ENCODE measurements at regions not wholly inside any gene's neighbourhood (a gene's known extent, or its start where the extent isn't known, plus 50 kb on each side); places are given as distances from the start of the nearest gene placed in this dataset.

DNA sequence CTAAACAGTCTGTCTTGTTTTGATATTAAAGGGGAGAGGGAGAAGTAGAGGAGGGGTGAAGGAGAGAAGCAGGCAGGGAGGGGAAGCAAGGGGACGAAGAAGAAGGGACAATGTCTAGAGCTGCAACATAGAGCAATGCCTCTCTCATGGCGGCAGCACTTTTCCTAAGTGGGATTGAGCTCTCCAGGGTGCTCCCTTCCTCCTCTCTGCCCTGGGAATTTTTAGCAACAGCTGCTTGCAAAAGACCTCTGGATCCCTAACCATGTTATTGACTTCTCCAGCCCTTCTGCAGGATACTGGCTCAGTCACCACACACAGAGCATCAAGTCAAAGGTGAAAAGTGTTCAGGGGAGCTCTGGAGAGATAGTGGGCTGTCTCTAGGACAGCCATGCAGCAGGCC, 734.9 kb downstream of the EPHA4 start:
- no peak for DNase-seq

DNA sequence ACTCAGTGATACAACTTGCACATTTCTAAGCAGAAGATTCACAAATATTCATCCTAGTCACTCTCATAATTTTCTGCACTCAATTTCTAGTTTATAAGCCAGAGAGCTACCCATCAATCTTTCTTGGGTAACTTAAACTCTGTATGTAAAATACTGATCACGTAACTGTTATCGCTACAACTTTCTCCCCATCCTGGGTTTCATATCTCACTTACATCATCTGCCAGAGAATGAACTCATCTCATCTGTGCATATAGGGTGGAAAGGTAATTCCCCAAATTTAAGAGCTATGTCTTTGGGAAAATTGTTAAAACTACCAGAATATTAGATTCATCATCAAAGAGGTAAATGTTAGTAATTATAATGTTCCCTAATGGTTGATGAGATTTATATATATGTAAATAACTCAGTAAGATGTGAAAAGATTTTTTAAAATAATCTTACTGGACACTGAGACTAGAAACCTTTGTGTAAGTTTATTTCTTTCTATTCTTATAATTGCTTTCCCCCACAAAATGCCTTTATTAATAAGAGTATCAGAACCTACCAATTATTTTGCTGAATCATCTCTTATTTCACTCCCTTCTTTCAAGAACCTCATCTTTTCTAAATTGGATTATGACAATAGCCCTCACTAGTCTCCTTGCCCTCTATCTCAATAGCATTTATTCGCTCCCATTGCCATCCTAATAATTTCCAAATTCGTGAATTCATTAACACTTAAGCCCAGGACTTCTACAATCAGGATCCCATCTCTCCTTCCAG, 729.0 kb downstream of the EPHA4 start:
- no peak for DNase-seq

DNA sequence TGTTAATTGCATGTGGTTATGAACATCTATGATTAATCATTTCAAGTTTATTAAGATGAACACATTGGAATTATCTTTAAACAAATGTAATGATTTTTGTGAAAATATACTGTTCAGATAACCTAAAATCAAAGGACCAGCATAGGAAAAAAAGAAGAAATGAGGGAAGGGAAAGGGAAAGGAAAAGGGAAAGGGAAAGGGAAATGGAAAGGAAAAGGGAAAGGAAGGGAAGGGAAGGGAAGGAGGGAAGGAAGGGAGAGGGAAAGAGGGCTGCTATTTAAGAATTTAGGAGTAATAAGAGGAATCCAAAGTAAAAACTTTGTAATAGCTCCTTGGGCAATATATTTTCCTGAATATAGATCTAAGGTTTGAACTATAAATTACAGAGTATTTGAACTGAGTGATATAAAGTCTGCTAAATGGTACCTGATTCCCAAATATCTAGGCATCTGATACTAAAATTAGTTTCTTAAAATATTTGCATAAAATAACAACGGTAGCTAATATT, 726.3 kb downstream of the EPHA4 start:
- no peak for DNase-seq

DNA sequence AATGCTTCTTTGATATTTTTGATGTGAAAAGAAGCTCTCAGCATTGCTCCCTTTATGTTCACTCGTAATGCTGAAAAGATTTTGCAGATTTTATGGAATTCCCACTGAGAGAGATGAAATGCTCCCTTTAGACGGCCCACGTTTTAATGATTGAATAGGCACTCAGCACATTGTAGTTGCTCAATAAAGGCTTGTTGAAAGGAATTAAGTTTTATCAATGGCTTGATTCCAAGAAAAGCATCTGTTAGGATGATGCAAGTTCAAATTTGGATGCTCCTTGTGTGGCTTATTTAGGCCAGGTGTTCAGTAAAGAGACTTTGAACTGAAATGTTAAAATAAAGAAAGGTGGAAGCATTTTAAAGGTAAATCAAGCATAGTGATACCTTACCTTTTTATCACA, 725.1 kb downstream of the EPHA4 start:
- no peak for DNase-seq

DNA sequence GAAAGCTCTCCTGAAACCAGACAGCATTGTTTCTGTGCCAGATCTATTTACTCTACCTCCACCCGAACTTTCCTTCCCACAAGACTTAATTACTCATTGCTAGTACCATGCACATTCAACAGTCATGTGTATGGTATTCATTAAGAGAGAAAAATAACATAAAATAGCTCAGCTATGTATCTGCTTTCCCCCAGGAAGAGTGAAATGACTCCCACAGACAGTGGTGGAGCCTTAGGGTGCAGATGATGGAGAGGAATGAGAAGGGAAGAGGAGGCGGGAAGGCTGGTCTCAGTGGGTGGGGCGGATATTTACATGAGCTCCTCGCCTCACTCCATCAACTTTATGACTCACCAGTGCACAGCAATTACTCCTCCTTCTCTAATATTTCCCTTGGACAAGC, 724.5 kb downstream of the EPHA4 start:
- no peak for DNase-seq

DNA sequence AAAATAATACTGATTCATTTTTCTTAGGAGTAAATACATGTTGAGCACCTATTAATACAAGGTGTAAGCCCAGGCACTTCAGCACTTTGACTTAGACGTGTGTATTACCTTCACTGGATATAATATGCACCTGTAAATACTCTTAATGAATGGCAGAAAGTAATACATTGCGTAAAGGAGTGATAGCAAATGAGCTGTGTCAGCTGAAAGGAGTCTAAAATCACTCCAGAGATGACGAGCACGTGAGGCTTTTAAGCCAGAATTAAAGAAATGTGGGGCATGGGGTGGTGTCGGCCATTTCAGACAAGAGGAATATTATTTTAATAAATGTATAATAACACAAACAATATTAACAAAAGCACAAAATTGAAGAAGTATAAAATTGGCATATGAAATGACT, 722.7 kb downstream of the EPHA4 start:
- DNase-seq: no peak

DNA sequence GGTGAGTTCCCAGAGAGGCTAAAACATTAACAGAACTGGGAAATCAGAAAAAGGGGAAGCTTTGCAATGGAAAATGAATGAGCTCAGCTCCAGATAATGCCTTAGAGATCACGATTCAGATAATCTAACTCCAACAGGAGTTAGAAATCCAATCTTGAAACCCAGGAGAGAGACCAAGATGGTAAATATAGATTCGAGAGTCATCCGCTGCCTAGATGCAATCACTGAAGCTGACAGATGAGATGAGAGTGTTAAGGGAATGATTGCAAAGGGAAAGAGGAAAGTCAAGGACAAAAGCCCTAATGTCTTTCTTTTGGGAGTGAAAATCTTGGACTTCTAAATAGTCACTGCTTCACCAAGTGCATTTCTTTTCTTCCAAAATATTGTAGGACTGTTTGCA, 722.0 kb downstream of the EPHA4 start:
- DNase-seq: no peak

DNA sequence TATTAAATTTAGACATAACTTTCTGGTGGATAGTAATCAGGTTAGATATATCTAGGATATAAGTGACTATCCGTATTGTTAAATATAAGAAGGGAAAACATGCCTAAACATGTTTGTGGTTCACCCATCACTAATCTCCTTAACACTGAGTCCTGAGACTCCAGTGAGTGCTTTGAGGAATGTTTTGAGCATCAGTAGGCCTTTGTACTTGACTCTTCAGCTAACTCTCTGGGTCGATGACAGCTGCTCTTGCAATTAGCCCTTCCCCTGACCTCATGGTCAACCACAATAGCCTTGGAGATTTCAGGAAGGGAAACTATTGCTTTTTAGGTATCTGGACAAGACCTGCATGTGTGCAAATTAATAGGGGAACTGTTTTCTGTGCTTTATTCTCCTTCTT, 716.8 kb downstream of the EPHA4 start:
- DNase-seq: no peak

DNA sequence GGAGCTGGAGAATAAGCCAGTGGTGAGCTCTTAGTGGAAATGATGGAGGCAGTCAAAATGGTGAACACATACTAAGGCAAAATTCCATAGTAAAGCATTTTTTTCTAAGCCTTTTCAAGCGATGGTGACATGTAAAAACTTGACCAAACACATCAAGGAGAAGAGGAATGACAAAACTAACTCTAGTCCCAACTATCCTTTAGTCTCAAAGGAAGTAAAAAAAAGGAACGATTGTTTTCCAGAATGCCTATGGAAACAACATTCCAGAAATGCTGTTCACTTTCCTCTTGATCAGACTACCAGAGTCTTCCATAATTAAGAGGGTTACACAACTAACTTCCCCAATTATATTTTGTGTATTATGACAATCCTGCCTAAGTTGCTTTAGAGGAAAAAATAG, 715.6 kb downstream of the EPHA4 start:
- DNase-seq: no peak

DNA sequence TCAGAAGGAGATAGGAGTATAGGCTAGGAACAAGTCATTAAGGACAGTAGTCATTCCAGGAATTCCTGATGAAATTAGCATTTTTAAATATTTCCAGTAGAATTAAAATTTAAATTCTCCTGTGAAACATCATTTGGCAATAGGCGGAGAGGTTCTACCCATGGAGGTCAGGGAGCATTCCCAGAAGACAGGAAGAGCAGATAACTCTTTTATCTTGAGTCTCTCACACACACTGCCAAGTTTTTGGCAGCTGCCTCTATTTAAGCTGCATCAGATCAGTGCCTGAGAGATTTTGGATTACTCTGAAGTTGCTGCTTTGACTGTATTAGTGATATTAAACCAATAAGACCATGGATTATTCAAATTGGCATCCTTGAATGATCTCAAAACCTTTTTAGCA, 714.7 kb downstream of the EPHA4 start:
- DNase-seq: no peak

DNA sequence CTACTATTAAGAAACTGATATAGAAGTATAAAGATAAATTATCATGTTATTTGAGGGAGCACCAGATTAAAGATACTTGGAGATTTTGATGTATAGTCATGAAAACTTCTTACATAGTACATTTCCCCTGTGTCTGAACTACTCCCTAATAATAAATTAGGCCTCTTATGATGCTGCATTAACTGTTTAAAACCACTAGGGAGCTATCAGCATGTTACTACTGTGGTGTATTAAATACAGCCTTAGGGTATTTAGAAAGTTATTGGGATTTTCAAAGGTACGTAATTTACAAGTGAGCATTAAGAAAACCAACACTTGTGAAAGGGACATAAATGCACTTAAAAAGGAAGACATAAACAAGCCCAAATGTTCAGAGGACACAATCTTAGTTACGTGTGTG, 714.0 kb downstream of the EPHA4 start:
- no peak for DNase-seq

DNA sequence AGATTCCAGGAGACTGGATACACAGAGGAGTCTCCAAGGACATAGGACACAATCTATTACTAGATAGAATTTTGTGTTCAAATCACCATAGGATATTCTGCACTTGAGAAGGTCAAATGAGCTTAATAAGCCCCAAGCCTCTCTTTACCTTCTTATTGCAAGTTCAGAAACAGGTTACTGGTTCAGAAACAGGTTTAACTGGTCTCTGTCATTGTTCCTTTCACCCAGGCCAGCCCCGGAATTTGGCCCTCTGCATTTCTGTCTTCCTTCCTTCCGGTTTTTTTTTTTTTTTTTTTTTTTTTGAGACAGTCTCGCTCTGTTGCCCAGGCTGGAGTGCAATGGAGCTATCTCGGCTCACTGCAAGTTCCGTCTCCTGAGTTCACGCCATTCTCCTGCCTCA, 700.2 kb downstream of the EPHA4 start:
- no peak for DNase-seq

DNA sequence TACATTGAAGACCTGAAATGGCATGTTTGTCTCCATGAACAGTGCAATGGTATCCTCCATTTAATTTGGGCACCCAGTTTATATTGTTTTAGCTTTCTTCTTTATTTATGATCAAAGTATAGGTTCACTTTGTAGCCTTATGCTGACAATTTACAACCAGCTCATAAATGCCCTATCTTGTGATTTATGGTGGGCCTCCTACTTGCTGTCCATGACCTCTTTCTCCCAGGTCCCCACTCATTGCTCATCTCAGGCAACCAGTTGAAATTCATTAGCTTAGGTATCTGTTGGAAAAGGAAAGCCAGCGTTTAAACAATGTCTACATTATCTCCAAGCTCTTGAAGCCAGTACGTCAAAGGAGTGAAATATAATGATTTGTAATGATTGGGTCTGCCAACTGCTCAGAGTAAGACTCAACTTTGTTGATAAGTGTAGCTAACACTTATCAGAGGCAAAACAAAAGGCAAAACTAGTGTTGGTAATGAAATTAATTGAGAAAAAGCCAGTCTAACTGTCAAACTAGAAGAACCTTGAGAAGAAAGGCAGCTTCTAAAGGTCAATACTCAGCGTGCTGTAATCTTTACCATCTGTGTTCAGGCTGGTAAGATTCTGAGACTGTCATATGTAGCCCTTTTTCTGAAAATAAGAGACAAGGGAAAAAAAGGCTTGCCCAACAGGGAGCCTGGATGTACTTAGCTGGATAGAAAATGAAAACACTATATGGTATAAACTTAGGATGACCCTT, 695.9 kb downstream of the EPHA4 start:
- DNase-seq: no peak

DNA sequence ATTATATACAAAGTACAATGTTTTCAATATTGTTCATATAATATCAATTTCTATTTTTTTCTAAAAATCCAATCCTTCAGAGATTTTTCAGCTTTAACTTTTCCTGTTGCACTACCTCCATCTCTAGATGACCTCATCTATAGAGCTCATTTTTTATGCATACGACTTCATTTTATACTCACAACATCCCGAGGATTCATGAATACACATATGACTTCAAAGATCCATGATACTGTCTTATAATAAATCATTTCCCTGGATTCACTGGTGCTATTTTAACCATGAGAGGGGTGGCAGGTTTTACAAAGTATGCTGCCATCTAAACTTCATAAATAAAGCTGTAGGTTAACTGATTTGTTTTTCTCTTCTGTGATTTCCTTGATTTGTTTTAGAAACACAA, 694.6 kb downstream of the EPHA4 start:
- no peak for DNase-seq

DNA sequence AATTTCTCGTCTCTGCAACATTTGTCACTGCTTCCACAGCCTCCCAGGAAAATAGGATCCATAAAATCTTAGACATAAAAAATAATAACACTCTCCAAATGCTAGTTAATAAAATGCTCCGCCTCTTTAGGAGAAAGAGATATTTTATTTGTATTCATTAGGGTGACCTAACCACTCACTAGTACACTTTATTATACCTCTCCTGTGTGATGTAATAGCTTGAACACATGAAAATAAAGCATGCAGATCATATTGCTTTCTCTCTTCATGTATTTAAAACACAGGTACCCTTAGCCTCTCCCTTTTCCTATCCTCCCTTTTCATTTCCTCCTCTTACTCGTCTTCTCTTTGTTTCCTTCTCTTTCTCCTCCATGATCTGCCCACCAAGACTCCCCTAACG, 694.2 kb downstream of the EPHA4 start:
- no peak for DNase-seq

DNA sequence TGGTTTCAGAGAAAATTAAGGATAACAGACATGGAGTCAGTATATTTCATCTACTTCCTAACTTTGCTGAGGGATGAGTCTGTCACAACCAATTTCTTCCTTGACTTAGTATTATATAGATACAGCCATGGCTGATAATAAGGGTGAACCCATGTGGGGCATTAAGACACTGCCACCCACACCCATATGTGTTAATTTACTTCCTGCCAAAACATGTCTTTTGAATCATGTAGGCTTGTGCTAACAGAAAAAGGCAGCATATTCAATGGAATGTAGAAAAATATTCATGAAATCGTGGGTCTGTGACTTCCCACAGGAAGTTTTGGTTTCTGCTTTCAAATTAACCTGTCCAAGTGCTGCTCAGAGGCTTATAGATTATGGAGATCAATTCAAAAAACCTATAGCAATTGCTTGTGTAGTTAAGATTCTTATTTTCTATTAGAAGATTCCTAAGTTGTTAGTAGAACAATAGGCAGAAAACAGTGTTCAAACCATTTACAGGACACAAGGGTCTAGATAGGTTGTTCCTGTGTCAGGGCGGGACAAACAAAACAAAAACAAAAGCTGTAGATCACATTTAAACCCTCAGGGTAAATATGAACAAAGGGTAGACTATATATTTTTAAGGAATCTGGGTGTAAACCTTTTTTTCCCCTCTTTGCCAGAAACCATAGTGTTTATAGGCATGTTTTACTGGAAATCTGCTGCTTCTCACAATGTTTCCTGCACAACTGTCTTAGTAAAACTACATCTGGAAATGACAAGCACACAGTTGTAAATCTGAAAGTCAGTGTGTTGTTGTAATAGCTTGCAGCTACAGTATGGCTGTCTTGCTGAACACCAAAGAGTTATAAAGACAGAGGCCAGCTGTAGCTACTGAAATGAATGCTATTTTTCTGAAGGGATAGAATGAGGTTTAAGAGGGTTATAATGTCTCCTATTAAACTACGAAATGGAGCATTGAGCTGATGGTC, 691.2 kb downstream of the EPHA4 start:
- DNase-seq: no peak

DNA sequence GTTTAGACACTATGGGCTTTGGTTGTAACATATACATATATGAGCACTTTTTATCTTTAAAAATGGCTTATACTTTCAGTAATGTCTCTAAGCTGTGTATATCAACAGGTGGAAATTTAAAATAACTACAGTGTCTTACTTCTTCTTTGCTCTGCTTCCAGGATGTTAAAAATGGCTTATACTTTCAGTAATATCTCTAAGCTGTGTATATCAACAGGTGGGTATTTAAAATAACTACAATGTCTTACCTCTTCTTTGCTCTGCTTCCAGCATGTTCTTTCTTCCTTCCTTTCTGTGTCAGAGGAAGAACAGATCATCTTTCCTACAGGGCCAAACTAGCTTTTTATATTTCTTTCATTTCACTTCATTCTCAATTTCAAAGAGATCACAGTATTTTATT, 689.6 kb downstream of the EPHA4 start:
- DNase-seq: no peak

DNA sequence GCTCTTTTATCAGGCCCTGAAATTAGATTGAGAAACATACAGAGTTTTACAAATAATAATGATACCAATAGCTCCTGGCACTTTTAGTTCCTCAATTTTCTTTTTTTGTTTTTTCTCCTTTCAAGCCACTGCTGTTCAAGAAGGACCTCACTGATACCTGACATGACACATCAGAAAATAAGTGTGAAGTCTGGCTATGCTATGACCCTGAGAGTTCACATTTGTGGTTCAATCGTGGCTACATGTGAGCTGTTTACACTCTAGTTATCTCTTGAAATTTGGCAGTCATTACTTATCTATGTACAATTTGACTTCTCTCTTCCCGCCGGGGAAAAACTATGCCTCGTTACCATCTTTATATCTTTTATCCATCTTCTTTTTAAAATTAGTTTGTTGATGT, 686.5 kb downstream of the EPHA4 start:
- no peak for DNase-seq

DNA sequence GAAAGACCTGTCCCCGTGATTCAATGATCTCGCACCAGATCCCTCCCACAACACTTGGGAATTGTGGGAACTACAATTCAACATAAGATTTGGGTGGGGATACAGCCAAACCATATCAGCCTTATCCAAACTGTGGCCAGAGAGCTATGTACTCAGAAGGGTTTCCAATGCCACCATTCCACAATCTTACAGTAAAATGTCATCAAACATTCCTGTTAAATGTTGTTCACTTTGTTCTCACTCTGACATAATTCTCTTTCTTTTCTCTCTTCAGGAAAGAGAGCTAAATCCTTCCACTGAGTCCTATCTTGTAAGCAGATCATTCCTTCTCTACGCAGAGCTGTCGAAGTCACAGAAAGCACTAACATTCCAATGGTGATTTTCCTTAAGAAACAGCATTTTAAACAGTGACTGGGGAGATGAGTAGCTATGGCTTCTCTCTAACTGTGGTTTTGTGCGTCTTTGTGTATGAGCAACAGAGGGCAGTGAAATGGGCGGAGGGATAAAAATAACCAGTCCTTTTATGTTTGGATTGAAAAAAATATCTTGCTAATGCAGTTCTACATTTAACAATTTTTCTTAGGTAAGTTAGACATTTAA, 684.7 kb downstream of the EPHA4 start:
- no peak for DNase-seq

DNA sequence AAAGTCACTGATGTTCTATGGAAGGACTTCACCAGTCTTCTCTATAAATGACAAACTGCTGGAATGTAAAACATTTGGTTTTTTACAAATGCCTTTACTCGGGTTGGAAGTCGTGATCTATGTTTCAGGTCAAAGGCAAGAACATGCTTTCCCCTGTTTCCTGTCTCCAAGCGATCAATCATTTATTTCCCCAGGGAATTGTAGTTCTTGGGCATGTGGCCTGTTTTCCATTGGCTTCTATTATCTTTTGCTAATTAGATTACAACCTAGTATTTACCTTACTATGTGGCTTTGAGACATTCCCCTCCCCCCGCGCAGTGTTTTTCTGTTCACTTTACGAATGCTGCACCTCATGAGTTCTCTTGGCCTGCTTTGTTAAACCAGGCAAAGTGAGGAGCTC, 684.2 kb downstream of the EPHA4 start:
- no peak for DNase-seq

DNA sequence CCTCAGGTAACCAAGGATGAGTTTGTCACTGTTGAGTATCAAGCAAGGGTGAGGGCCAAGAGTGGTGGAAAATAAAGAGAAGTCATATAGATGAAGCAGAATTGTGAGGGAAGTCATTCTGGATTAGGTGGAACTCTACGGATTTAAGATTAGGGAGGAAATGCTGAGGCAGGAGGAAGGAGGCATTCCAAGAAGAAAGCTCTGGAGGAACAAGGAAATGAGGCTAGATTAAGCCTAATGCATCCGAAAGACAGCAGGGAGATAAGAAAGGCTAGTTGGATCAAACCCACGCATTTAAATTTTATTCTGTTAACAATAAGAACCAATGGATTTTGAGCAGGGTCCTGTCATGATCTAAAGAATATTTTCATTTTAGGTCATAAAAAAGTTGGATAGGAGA, 681.2 kb downstream of the EPHA4 start:
- DNase-seq: no peak

DNA sequence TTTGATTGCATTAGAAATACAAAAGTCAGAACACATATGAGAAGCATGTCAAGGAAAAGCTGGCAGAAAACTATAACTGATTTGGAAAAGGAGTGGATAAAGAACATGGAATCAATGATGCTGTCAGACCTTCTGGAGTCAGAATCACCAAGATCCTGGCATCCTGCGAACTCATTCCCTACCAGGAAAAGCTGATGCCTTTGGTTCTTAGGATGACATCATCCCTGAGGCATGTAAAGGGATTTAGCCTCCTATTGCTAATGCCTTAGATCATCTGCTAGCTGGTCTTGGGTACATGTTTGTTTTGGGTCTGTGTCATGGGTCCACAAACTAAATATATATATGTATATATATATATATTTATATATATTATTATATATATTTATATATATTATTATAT, 680.7 kb downstream of the EPHA4 start:
- DNase-seq: no peak

All from inflammatory macrophage treated with lipopolysaccharide for 4 hours (primary cell).